SK-N-SH treated with all-trans-retinoic acid at 6 μM for 48 hours (cell line): ENCODE measurements at regions not wholly inside any gene's neighbourhood (a gene's known extent, or its start where the extent isn't known, plus 50 kb on each side); places are given as distances from the start of the nearest gene placed in this dataset.
"Not testable (repeated sequence)": the region's sequence is repeated elsewhere in the genome, so short reads cannot be mapped to it uniquely, and the experiment has no call there.

ENCODE experiments used
- ATAC-seq: fragments of 200-7000 bp; cut with Tn5 transposase; 3 replicates; pipeline ENCODE4 v1.9.1; 2020; ENCODE audit warnings: mild to moderate bottlenecking, moderate library complexity
- ARNTL ChIP-seq: fragments of 450-650 bp; formaldehyde crosslinking; IDR thresholded peaks from 2 replicates; pipeline ENCODE4 v1.5.0; 2020; ENCODE audit warnings: low read depth, mild to moderate bottlenecking, moderate library complexity, borderline replicate concordance
- BACH2 ChIP-seq: fragments of 250-450 bp; sonication (Bioruptor Pico); IDR thresholded peaks from 2 replicates; pipeline ENCODE4 v1.9.0; 2021; ENCODE audit warnings: mild to moderate bottlenecking, borderline replicate concordance
- CREB5 ChIP-seq: fragments of 250-450 bp; sonication (Bioruptor Pico); IDR thresholded peaks from 2 replicates; pipeline ENCODE4 v1.5.1; 2020; ENCODE audit warnings: low read depth, mild to moderate bottlenecking, moderate library complexity
- CSDC2 ChIP-seq: fragments of 250-450 bp; sonication (Bioruptor Pico); IDR thresholded peaks from 2 replicates; pipeline ENCODE4 v1.5.0; 2020; ENCODE audit warnings: mild to moderate bottlenecking, moderate library complexity
- CSRNP3 ChIP-seq: fragments of 250-450 bp; sonication (Bioruptor Pico); IDR thresholded peaks from 2 replicates; pipeline ENCODE4 v1.5.1; 2021; ENCODE audit warnings: mild to moderate bottlenecking, moderate library complexity
- ESRRG ChIP-seq: fragments of 250-450 bp; sonication (Bioruptor Pico); IDR thresholded peaks from 2 replicates; pipeline ENCODE4 v1.6.1; 2021; ENCODE audit warnings: mild to moderate bottlenecking
- GLIS3 ChIP-seq: fragments of 250-450 bp; sonication (Bioruptor Pico); IDR thresholded peaks from 2 replicates; pipeline ENCODE4 v1.5.0; 2020; ENCODE audit warnings: mild to moderate bottlenecking, moderate library complexity
- ISL1 ChIP-seq: fragments of 250-450 bp; sonication (Bioruptor Pico); IDR thresholded peaks from 2 replicates; pipeline ENCODE4 v2.1.2; 2022; ENCODE audit warnings: mild to moderate bottlenecking, moderate library complexity
- OSR1 ChIP-seq: fragments of 250-450 bp; sonication (Bioruptor Pico); IDR thresholded peaks from 2 replicates; pipeline ENCODE4 v1.8.0; 2022; ENCODE audit warnings: moderate library complexity, mild to moderate bottlenecking, inconsistent platforms
- PATZ1 ChIP-seq: fragments of 250-450 bp; sonication (Bioruptor Pico); IDR thresholded peaks from 2 replicates; pipeline ENCODE4 v1.8.0; 2020; ENCODE audit warnings: mild to moderate bottlenecking, moderate library complexity, borderline replicate concordance
- POU6F1 ChIP-seq: fragments of 250-450 bp; sonication (Bioruptor Pico); IDR thresholded peaks from 2 replicates; pipeline ENCODE4 v1.8.0; 2021; ENCODE audit warnings: low read depth, mild to moderate bottlenecking, moderate library complexity, borderline replicate concordance
- PPARA ChIP-seq: fragments of 250-450 bp; sonication (Bioruptor Pico); IDR thresholded peaks from 2 replicates; pipeline ENCODE4 v1.5.0; 2020; ENCODE audit warnings: mild to moderate bottlenecking, borderline replicate concordance
- RARB ChIP-seq: fragments of 250-450 bp; sonication (Bioruptor Pico); IDR thresholded peaks from 2 replicates; pipeline ENCODE4 v1.8.0; 2021; ENCODE audit warnings: mild to moderate bottlenecking, moderate library complexity
- SNAI2 ChIP-seq: fragments of 250-450 bp; sonication (Bioruptor Pico); IDR thresholded peaks from 2 replicates; pipeline ENCODE4 v1.5.0; 2020; ENCODE audit warnings: mild to moderate bottlenecking, moderate library complexity
- TCF4 ChIP-seq: fragments of 250-450 bp; sonication (Bioruptor Pico); IDR thresholded peaks from 2 replicates; pipeline ENCODE4 v1.8.0; 2021; ENCODE audit warnings: mild to moderate bottlenecking, moderate library complexity, borderline replicate concordance
- TOX ChIP-seq: fragments of 250-450 bp; sonication (Bioruptor Pico); IDR thresholded peaks from 2 replicates; pipeline ENCODE4 v1.8.0; 2021; ENCODE audit warnings: mild to moderate bottlenecking, moderate library complexity, borderline replicate concordance
- TSHZ2 ChIP-seq: fragments of 250-450 bp; sonication (Bioruptor Pico); IDR thresholded peaks from 2 replicates; pipeline ENCODE4 v1.5.0; 2020; ENCODE audit warnings: mild to moderate bottlenecking, moderate library complexity
- ZC3H10 ChIP-seq: fragments of 250-450 bp; sonication (Bioruptor Pico); IDR thresholded peaks from 2 replicates; pipeline ENCODE4 v1.5.1; 2021; ENCODE audit warnings: mild to moderate bottlenecking, moderate library complexity
- ZFP3 ChIP-seq: fragments of 250-450 bp; sonication (Bioruptor Pico); IDR thresholded peaks from 2 replicates; pipeline ENCODE4 v1.5.0; 2020; ENCODE audit warnings: mild to moderate bottlenecking, moderate library complexity
- ZFP30 ChIP-seq: fragments of 450-650 bp; formaldehyde crosslinking; IDR thresholded peaks from 2 replicates; pipeline ENCODE4 v1.5.0; 2022; ENCODE audit warnings: mild to moderate bottlenecking, moderate library complexity
- ZNF565 ChIP-seq: fragments of 450-650 bp; formaldehyde crosslinking; conservative IDR thresholded peaks from 2 replicates; pipeline ENCODE4 v1.5.0; 2020; ENCODE audit warnings: low read depth, mild to moderate bottlenecking, moderate library complexity
- ZNF70 ChIP-seq: fragments of 450-650 bp; formaldehyde crosslinking; IDR thresholded peaks from 2 replicates; pipeline ENCODE4 v1.5.0; 2020; ENCODE audit warnings: mild to moderate bottlenecking, moderate library complexity
- ZNF8 ChIP-seq: fragments of 450-650 bp; formaldehyde crosslinking; IDR thresholded peaks from 2 replicates; pipeline ENCODE4 v1.5.0; 2020; ENCODE audit warnings: mild to moderate bottlenecking, moderate library complexity

- TF ChIP-seq TCF4 (no peak), ISL1 (CRISPR knock-in tag) (peak; percentile 75), ZFP3 (CRISPR knock-in tag) (peak; percentile 56; the same call in 1 of the 2 replicates), ZFP30 (CRISPR knock-in tag) (no peak), ZC3H10 (CRISPR knock-in tag) (no peak), PATZ1 (CRISPR knock-in tag) (no peak), SNAI2 (0 out of 2 replicates have a peak, but pooled peaks have one; percentile 47), TSHZ2 (CRISPR knock-in tag) (no peak), PPARA (CRISPR knock-in tag) (no peak), ZNF8 (CRISPR knock-in tag) (no peak), RARB (CRISPR knock-in tag) (no peak), CSRNP3 (0 out of 2 replicates have a peak, but pooled peaks have one; percentile 27), ZNF565 (CRISPR knock-in tag) (no peak), ARNTL (CRISPR knock-in tag) (no peak), OSR1 (CRISPR knock-in tag) (0 out of 2 replicates have a peak, but pooled peaks have one; percentile 44), POU6F1 (no peak), ZNF70 (CRISPR knock-in tag) (no peak), GLIS3 (CRISPR knock-in tag) (no peak), BACH2 (CRISPR knock-in tag) (no peak), ESRRG (CRISPR knock-in tag) (no peak), CSDC2 (CRISPR knock-in tag) (no peak), CREB5 (CRISPR knock-in tag) (0 out of 2 replicates have a peak, but pooled peaks have one; percentile 30), TOX (CRISPR knock-in tag) (no peak)
- ATAC-seq = peak; percentile 93
Observed at GRCh38 chr6:12490904-12491571, 200.9 kb downstream of the EDN1 start.

GRCh38 chr6:12492929-12493328 lies 202.8 kb downstream of the EDN1 start:
- not testable (repeated sequence) for ATAC-seq

GRCh38 chr6:12493446-12493845 lies 203.3 kb downstream of the EDN1 start:
- no peak for ATAC-seq
- no peak for TF ChIP-seq POU6F1
- no peak for TF ChIP-seq ZNF70 (CRISPR knock-in tag)
- no peak for TF ChIP-seq PATZ1 (CRISPR knock-in tag)
- no peak for TF ChIP-seq CSRNP3
- no peak for TF ChIP-seq OSR1 (CRISPR knock-in tag)
- TF ChIP-seq ARNTL (CRISPR knock-in tag) = no peak
- TF ChIP-seq, all 23 proteins: peak for 0
